Neural progenitor cell (in vitro differentiated cells): ENCODE measurements at regions not wholly inside any gene's neighbourhood (a gene's known extent, or its start where the extent isn't known, plus 50 kb on each side); places are given as distances from the start of the nearest gene placed in this dataset.

Experiments used
- DNase-seq: peaks from one replicate; pipeline ENCODE4 v3.0.0-alpha.2; 2016; ENCODE audit warnings: low spot score
- H2AFZ ChIP-seq: fragments of 200-600 bp; sonication (generic); replicated peaks from 2 replicates; pipeline ENCODE4 v1.6.1; 2016; ENCODE audit warnings: antibody characterized with exemption
- H3F3A ChIP-seq: fragments of 200-600 bp; sonication (generic); 2 replicates; pipeline ENCODE4 v1.6.1; 2016; ENCODE audit warnings: antibody characterized with exemption, low read depth
- H3K27ac ChIP-seq: fragments of 200-600 bp; sonication (generic); 2 replicates; pipeline ENCODE4 v1.5.1; 2016; ENCODE audit warnings: mild to moderate bottlenecking
- H3K27me3 ChIP-seq: fragments of 200-600 bp; sonication (generic); 2 replicates; pipeline ENCODE4 v1.6.1; 2016; ENCODE audit warnings: mild to moderate bottlenecking, moderate library complexity
- H3K36me3 ChIP-seq: fragments of 200-600 bp; sonication (generic); 2 replicates; pipeline ENCODE4 v1.5.1; 2016
- H3K4me1 ChIP-seq: fragments of 200-600 bp; sonication (generic); 2 replicates; pipeline ENCODE4 v1.6.1; 2016; ENCODE audit warnings: mixed run types
- H3K4me2 ChIP-seq: fragments of 200-600 bp; sonication (generic); 2 replicates; pipeline ENCODE4 v1.6.1; 2016
- H3K4me3 ChIP-seq: fragments of 200-600 bp; sonication (generic); 2 replicates; pipeline ENCODE4 v1.5.1; 2016
- H3K79me2 ChIP-seq: fragments of 200-600 bp; sonication (generic); 2 replicates; pipeline ENCODE4 v1.6.1; 2016; ENCODE audit warnings: low read depth
- H3K9ac ChIP-seq: fragments of 200-600 bp; sonication (generic); 2 replicates; pipeline ENCODE4 v1.6.1; 2016
- H3K9me3 ChIP-seq: fragments of 200-600 bp; sonication (generic); 2 replicates; pipeline ENCODE4 v1.5.1; 2016; ENCODE audit warnings: low read depth
- H4K20me1 ChIP-seq: fragments of 200-600 bp; sonication (generic); 2 replicates; pipeline ENCODE4 v1.6.1; 2016; ENCODE audit warnings: low read depth
- H3K27ac Mint-ChIP-seq: 3 replicates; pipeline ENCODE4 v1.8.0; 2021; ENCODE audit warnings: mixed read lengths
- H3K27me3 Mint-ChIP-seq: 2 replicates; pipeline ENCODE4 v1.8.0; 2022; ENCODE audit warnings: low read depth, mild to moderate bottlenecking, inconsistent platforms, moderate library complexity, mixed read lengths; ENCODE audit not compliant: insufficient read depth
- H3K36me3 Mint-ChIP-seq: 3 replicates; pipeline ENCODE4 v1.8.0; 2021; ENCODE audit warnings: mixed read lengths
- H3K4me1 Mint-ChIP-seq: 3 replicates; pipeline ENCODE4 v1.8.0; 2021; ENCODE audit warnings: mixed read lengths
- H3K4me3 Mint-ChIP-seq: 3 replicates; pipeline ENCODE4 v1.8.0; 2021; ENCODE audit warnings: mild to moderate bottlenecking, moderate library complexity, mixed read lengths
- H3K9me3 Mint-ChIP-seq: 3 replicates; pipeline ENCODE4 v1.8.0; 2020; ENCODE audit warnings: mixed read lengths
- CTCF ChIP-seq: fragments of 200-600 bp; sonication (generic); IDR thresholded peaks from 2 replicates; pipeline ENCODE4 v1.5.1; 2017; ENCODE audit warnings: antibody characterized with exemption, mild to moderate bottlenecking
- EZH2 ChIP-seq: fragments of 200-600 bp; sonication (generic); IDR thresholded peaks from 2 replicates; pipeline ENCODE4 v1.6.1; 2017; ENCODE audit warnings: antibody characterized with exemption, mild to moderate bottlenecking, moderate library complexity
- EZH2phosphoT487 ChIP-seq: fragments of 200-600 bp; sonication (generic); IDR thresholded peaks from 2 replicates; pipeline ENCODE4 v1.6.1; 2017; ENCODE audit warnings: antibody characterized with exemption

- Mint-ChIP-seq H3K9me3 (no peaks in the 10 kb centered on the region), H3K36me3 (no peaks in the 10 kb centered on the region), H3K27ac (no peak overlapping the region), H3K4me3 (no peak overlapping the region), H3K4me1 (no peaks in the 10 kb centered on the region), H3K27me3 (no peaks in the 10 kb centered on the region)
- Histone ChIP-seq H3K4me1 (no peaks in the 10 kb centered on the region), H2AFZ (no peak overlapping the region), H3K4me2 (no peak overlapping the region), H3K36me3 (no peaks in the 10 kb centered on the region), H3K27me3 (no peaks in the 10 kb centered on the region), H3K9me3 (no peaks in the 10 kb centered on the region), H3K79me2 (no peaks in the 10 kb centered on the region), H3F3A (no peaks in the 10 kb centered on the region), H3K9ac (no peak overlapping the region), H3K27ac (no peak overlapping the region), H4K20me1 (no peaks in the 10 kb centered on the region), H3K4me3 (no peak overlapping the region)
- TF ChIP-seq EZH2 (no peak), CTCF (no peak), EZH2phosphoT487 (no peak)
- no peak for DNase-seq
Observed at GRCh38 chr2:228648541-228648940, 467.1 kb upstream of the SPHKAP start.

- no peak overlapping the region for H2AFZ ChIP-seq
- no peaks in the 10 kb centered on the region for H3K9me3 ChIP-seq
- Mint-ChIP-seq H3K36me3 (no peaks in the 10 kb centered on the region), H3K27ac (no peak overlapping the region), H3K27me3 (no peaks in the 10 kb centered on the region), H3K4me3 (no peak overlapping the region), H3K4me1 (no peaks in the 10 kb centered on the region), H3K9me3 (no peaks in the 10 kb centered on the region)
- no peaks in the 10 kb centered on the region for H3K79me2 ChIP-seq
- no peaks in the 10 kb centered on the region for H3K4me1 ChIP-seq
- no peak overlapping the region for H3K9ac ChIP-seq
- no peaks in the 10 kb centered on the region for H3K36me3 ChIP-seq
- no peaks in the 10 kb centered on the region for H3F3A ChIP-seq
- no peak overlapping the region for H3K27ac ChIP-seq
- no peak overlapping the region for H3K4me2 ChIP-seq
- DNase-seq = no peak
- H3K4me3 ChIP-seq = no peak overlapping the region
- no peaks in the 10 kb centered on the region for H4K20me1 ChIP-seq
- H3K27me3 ChIP-seq = no peaks in the 10 kb centered on the region
- TF ChIP-seq CTCF (no peak), EZH2phosphoT487 (no peak), EZH2 (no peak)
Observed at GRCh38 chr2:228646061-228646460, 464.6 kb upstream of the SPHKAP start.

GRCh38 chr2:228644199-228644598 is 462.7 kb upstream of the SPHKAP start:
- Histone ChIP-seq H3K4me2 (no peak overlapping the region), H3K27me3 (no peaks in the 10 kb centered on the region), H3K27ac (no peak overlapping the region), H3K9me3 (no peaks in the 10 kb centered on the region), H3K9ac (no peak overlapping the region), H2AFZ (no peak overlapping the region), H3K4me1 (no peaks in the 10 kb centered on the region), H4K20me1 (no peaks in the 10 kb centered on the region), H3K4me3 (no peak overlapping the region), H3K36me3 (no peaks in the 10 kb centered on the region), H3K79me2 (no peaks in the 10 kb centered on the region), H3F3A (no peaks in the 10 kb centered on the region)
- H3K4me3 Mint-ChIP-seq = no peak overlapping the region
- TF ChIP-seq EZH2 (no peak), EZH2phosphoT487 (no peak), CTCF (no peak)
- no peaks in the 10 kb centered on the region for H3K27me3 Mint-ChIP-seq
- H3K9me3 Mint-ChIP-seq = no peaks in the 10 kb centered on the region
- DNase-seq = no peak
- H3K36me3 Mint-ChIP-seq = no peaks in the 10 kb centered on the region
- no peaks in the 10 kb centered on the region for H3K4me1 Mint-ChIP-seq
- H3K27ac Mint-ChIP-seq = no peak overlapping the region

GRCh38 chr2:228642861-228643260 is 461.4 kb upstream of the SPHKAP start:
- TF ChIP-seq EZH2 (no peak), EZH2phosphoT487 (no peak), CTCF (no peak)
- no peaks in the 10 kb centered on the region for H3K9me3 Mint-ChIP-seq
- no peaks in the 10 kb centered on the region for H3K36me3 ChIP-seq
- H3F3A ChIP-seq = no peaks in the 10 kb centered on the region
- no peaks in the 10 kb centered on the region for H3K27me3 Mint-ChIP-seq
- H3K9ac ChIP-seq = no peak overlapping the region
- no peaks in the 10 kb centered on the region for H3K9me3 ChIP-seq
- H4K20me1 ChIP-seq = no peaks in the 10 kb centered on the region
- H2AFZ ChIP-seq = no peak overlapping the region
- H3K4me3 ChIP-seq = no peak overlapping the region
- no peak overlapping the region for H3K4me2 ChIP-seq
- no peaks in the 10 kb centered on the region for H3K36me3 Mint-ChIP-seq
- no peaks in the 10 kb centered on the region for H3K4me1 Mint-ChIP-seq
- DNase-seq = no peak
- no peaks in the 10 kb centered on the region for H3K79me2 ChIP-seq
- no peak overlapping the region for H3K27ac ChIP-seq
- no peak overlapping the region for H3K27ac Mint-ChIP-seq
- H3K27me3 ChIP-seq = no peaks in the 10 kb centered on the region
- H3K4me1 ChIP-seq = no peaks in the 10 kb centered on the region
- no peak overlapping the region for H3K4me3 Mint-ChIP-seq
